Spleen (tissue), 11 donors: ENCODE measurements at regions not wholly inside any gene's neighbourhood (a gene's known extent, or its start where the extent isn't known, plus 50 kb on each side); places are given as distances from the start of the nearest gene placed in this dataset.

Experiments used
- DNase-seq: peaks from one replicate; pipeline ENCODE4 v3.0.0-alpha.2; 2020
- H3K27ac ChIP-seq, 8 donors: fragments of 200-600 bp; sonication (generic) in 7 of 8; 1 replicate in 4 of 8; 2 replicates in 4 of 8; pipeline versions ENCODE4 v1.5.0 to v1.8.0; 2016 to 2021; ENCODE audit warnings: inconsistent platforms in 4 of 8, mild to moderate bottlenecking in 4 of 8, moderate library complexity in 1 of 8
- H3K27me3 ChIP-seq, 7 donors: fragments of 200-600 bp; sonication (generic) in 6 of 7; replicated peaks in 1 of 7; 1 replicate in 4 of 7; 2 replicates in 3 of 7; pipeline versions ENCODE4 v1.5.0 to v1.8.0; 2016 to 2021; ENCODE audit warnings: inconsistent platforms in 3 of 7, mild to moderate bottlenecking in 1 of 7
- H3K36me3 ChIP-seq, 6 donors: fragments of 200-600 bp; sonication (generic) in 5 of 6; 1 replicate in 4 of 6; 2 replicates in 2 of 6; pipeline versions ENCODE4 v1.5.0 to v1.8.0; 2016 to 2021; ENCODE audit warnings: inconsistent platforms in 2 of 6
- H3K4me1 ChIP-seq, 6 donors: fragments of 200-600 bp; sonication (generic) in 5 of 6; 1 replicate in 3 of 6; 2 replicates in 3 of 6; pipeline versions ENCODE4 v1.5.0 to v1.8.0; 2016 to 2021; ENCODE audit warnings: inconsistent platforms in 3 of 6
- H3K4me3 ChIP-seq, 8 donors: fragments of 200-600 bp; sonication (generic) in 7 of 8; 1 replicate in 4 of 8; 2 replicates in 4 of 8; pipeline versions ENCODE4 v1.5.0 to v1.8.0; 2016 to 2021; ENCODE audit warnings: inconsistent platforms in 4 of 8, mild to moderate bottlenecking in 4 of 8, moderate library complexity in 2 of 8
- H3K9me3 ChIP-seq, 8 donors: fragments of 200-600 bp; sonication (generic) in 7 of 8; 1 replicate in 4 of 8; 2 replicates in 4 of 8; pipeline versions ENCODE4 v1.5.0 to v1.8.0; 2016 to 2021; ENCODE audit warnings: inconsistent platforms in 4 of 8
- POLR2A ChIP-seq, 3 donors: fragments of 450-650 bp; IDR thresholded peaks; one replicate each; pipeline ENCODE4 v1.5.1; 2017; ENCODE audit warnings: antibody characterized with exemption in 3 of 3, mild to moderate bottlenecking in 1 of 3
- POLR2AphosphoS5 ChIP-seq, 3 donors: sonication (generic); formaldehyde crosslinking; IDR thresholded peaks; one replicate each; pipeline ENCODE4 v1.5.1; 2017; ENCODE audit warnings: antibody characterized with exemption in 3 of 3
- WGBS, 5 donors: extraction: QIAGEN DNeasy Blood & Tissue Kit in 3 of 5; methylation state at CpG; one replicate each; pipeline versions ENCODE4 v1.1.5 to v1.1.7; 2013 to 2018; 5-methylcytosine and 5-hydroxymethylcytosine counted together
- intact Hi-C: fragments of 100-400 bp; cut with DNase I; formaldehyde crosslinking; loops from one replicate; pipeline ENCODE4 v1.15.0; 2023; ENCODE audit warnings: low total_unique reads
- TF ChIP-seq, protein P1 (sequence below), 11 experiments: fragments of 200-600 bp in 7 of 11; fragments of 450-650 bp in 4 of 11; sonication (generic) in 4 of 11; IDR thresholded peaks in 8 of 11; conservative IDR thresholded peaks in 3 of 11; 1 replicate in 7 of 11; 2 replicates in 4 of 11; pipeline versions ENCODE4 v1.4.0 to v1.8.0; 2016 to 2021; ENCODE audit warnings: antibody characterized with exemption in 11 of 11, inconsistent platforms in 4 of 11, mild to moderate bottlenecking in 1 of 11
- donor health status: healthy with polysubstance abuse.
- donor health status: DM: no; HTN: no; CAD: no; lungs with moderate emphysema.
- donor health status: DM: no; HTN: no; CAD: no.
- donor health status: Bipolar disorder and iron deficiency.
- donor health status: healthy.
- donor health status: DM: no; HTN: no; CAD: no.
- donor health status: DM: yes; HTN: yes; CAD: no.

DNA sequence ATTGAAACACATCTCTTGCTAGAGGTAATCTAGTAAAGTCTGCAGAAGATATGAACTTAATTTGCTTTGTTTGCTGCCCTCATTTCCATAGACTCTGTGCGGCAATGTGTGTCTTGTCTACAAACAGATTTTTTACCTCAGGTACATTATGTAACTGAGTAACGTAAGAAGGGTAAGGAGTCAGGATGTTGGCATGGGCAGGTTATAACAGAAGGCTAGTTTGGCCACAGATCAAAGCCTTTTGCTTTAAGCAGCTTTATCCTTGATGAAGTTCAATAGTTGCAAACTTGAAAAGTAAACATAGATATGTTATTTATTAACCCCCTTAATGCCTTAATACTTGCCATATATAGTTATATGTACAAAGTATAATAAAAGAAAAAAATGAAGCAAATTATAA is 391.6 kb upstream of the FKBP1C start:
- Histone ChIP-seq H3K36me3 (no peaks in the 10 kb centered on the region), H3K9me3 (peaks cover 0 to 31% (median 19%) of the 10 kb centered on the region in 8 donors), H3K27me3 (no peaks in the 10 kb centered on the region), H3K4me3 (no peak overlapping the region), H3K4me1 (no peaks in the 10 kb centered on the region), H3K27ac (no peak overlapping the region)
- intact Hi-C loops = no loop called here
- TF ChIP-seq POLR2A (IDR thresholded peaks at IDR 0.05) = no peak
- TF ChIP-seq POLR2AphosphoS5 (IDR thresholded peaks at IDR 0.05) = no peak
- TF ChIP-seq, protein P1, sequence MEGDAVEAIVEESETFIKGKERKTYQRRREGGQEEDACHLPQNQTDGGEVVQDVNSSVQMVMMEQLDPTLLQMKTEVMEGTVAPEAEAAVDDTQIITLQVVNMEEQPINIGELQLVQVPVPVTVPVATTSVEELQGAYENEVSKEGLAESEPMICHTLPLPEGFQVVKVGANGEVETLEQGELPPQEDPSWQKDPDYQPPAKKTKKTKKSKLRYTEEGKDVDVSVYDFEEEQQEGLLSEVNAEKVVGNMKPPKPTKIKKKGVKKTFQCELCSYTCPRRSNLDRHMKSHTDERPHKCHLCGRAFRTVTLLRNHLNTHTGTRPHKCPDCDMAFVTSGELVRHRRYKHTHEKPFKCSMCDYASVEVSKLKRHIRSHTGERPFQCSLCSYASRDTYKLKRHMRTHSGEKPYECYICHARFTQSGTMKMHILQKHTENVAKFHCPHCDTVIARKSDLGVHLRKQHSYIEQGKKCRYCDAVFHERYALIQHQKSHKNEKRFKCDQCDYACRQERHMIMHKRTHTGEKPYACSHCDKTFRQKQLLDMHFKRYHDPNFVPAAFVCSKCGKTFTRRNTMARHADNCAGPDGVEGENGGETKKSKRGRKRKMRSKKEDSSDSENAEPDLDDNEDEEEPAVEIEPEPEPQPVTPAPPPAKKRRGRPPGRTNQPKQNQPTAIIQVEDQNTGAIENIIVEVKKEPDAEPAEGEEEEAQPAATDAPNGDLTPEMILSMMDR (IDR thresholded peaks at IDR 0.05 in 8 of 11, conservative IDR thresholded peaks at IDR 0.05 in 3 of 11) = no peak
- DNase-seq = no peak
- 90 to 94% (median 91%) methylated on average over 2 of the region's 2 CpGs for WGBS, 5 donors

GRCh38 chr6:62808565-62809293 is 402.5 kb upstream of the FKBP1C start:
- Histone ChIP-seq H3K4me1 (no peaks in the 10 kb centered on the region), H3K36me3 (no peaks in the 10 kb centered on the region), H3K4me3 (no peak overlapping the region), H3K9me3 (no peaks in the 10 kb centered on the region), H3K27ac (no peak overlapping the region), H3K27me3 (no peaks in the 10 kb centered on the region)
- no peak for TF ChIP-seq POLR2AphosphoS5 (IDR thresholded peaks at IDR 0.05)
- TF ChIP-seq, protein P1 (IDR thresholded peaks at IDR 0.05 in 8 of 11, conservative IDR thresholded peaks at IDR 0.05 in 3 of 11) = no peak
- no peak for TF ChIP-seq POLR2A (IDR thresholded peaks at IDR 0.05)
- WGBS, 5 donors = 28 to 80% (median 63%) methylated on average over 1 of the region's 1 CpG
- no peak for DNase-seq
- intact Hi-C loops = no loop called here

- no peaks in the 10 kb centered on the region for H3K27me3 ChIP-seq
- H3K4me3 ChIP-seq = no peak overlapping the region
- H3K36me3 ChIP-seq = no peaks in the 10 kb centered on the region
- H3K9me3 ChIP-seq = peaks cover 0 to 11% (median 2%) of the 10 kb centered on the region in 8 donors
- no peak for TF ChIP-seq POLR2AphosphoS5 (IDR thresholded peaks at IDR 0.05)
- TF ChIP-seq, protein P1 (IDR thresholded peaks at IDR 0.05 in 8 of 11, conservative IDR thresholded peaks at IDR 0.05 in 3 of 11) = no peak
- TF ChIP-seq POLR2A (IDR thresholded peaks at IDR 0.05) = no peak
- no peaks in the 10 kb centered on the region for H3K4me1 ChIP-seq
- DNase-seq = no peak
- intact Hi-C loops = no loop called here
- no peak overlapping the region for H3K27ac ChIP-seq
- 65 to 82% (median 73%) methylated on average over 4 of the region's 4 CpGs for WGBS, 5 donors
Observed at GRCh38 chr6:62805431-62805830, 405.8 kb upstream of the FKBP1C start.

GRCh38 chr6:62803094-62803493 is 408.2 kb upstream of the FKBP1C start:
- H3K4me3 ChIP-seq = no peak overlapping the region
- H3K9me3 ChIP-seq = peaks cover 0 to 11% (median 2%) of the 10 kb centered on the region in 8 donors
- no peak for TF ChIP-seq POLR2AphosphoS5 (IDR thresholded peaks at IDR 0.05)
- TF ChIP-seq, protein P1 (IDR thresholded peaks at IDR 0.05 in 8 of 11, conservative IDR thresholded peaks at IDR 0.05 in 3 of 11) = no peak
- no peak for TF ChIP-seq POLR2A (IDR thresholded peaks at IDR 0.05)
- H3K36me3 ChIP-seq = no peaks in the 10 kb centered on the region
- H3K4me1 ChIP-seq = no peaks in the 10 kb centered on the region
- no peaks in the 10 kb centered on the region for H3K27me3 ChIP-seq
- intact Hi-C loops = no loop called here
- no peak overlapping the region for H3K27ac ChIP-seq
- no peak for DNase-seq
- WGBS, 5 donors = 85 to 91% (median 89%) methylated on average over 7 of the region's 7 CpGs
